ENCODE measurements at regions not wholly inside any gene's neighbourhood (a gene's known extent, or its start where the extent isn't known, plus 50 kb on each side); places are given as distances from the start of the nearest gene placed in this dataset.
"Not testable (repeated sequence)": the region's sequence is repeated elsewhere in the genome, so short reads cannot be mapped to it uniquely, and the experiment has no call there.

DNA sequence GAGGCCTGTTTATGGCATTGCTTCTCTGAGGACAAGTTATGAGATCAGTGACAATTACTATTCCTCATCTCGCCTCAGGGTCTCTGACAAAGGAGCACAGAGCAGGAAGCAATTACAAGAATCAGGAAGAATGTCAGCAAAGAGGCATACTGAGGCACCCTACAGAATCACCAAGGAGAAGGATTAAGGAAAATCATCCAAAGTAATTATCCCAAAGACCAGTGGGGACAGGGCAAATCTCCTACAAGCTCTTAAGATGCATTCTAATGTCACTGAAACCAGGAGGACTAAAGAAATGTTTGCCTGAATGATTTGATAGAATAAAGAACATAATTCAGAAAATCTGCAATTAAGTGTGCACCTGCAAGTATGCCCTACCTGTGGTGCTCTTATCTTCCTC is 206.2 kb downstream of the RCHY1 start:
- H3K27ac ChIP-seq = no peak overlapping the region
- H3K9ac ChIP-seq = no peak overlapping the region
- TF ChIP-seq Cebpa-rat (IDR thresholded peaks at IDR 0.05) = no peak
- no peak overlapping the region for H3K4me2 ChIP-seq
- no peak overlapping the region for H3K4me3 ChIP-seq
- H3K27me3 ChIP-seq = no peaks in the 10 kb centered on the region
- no peaks in the 10 kb centered on the region for H4K20me1 ChIP-seq
- H3K36me3 ChIP-seq = no peaks in the 10 kb centered on the region
- peaks cover 0 to 6% (median 0%) of the 10 kb centered on the region in 10 experiments; a peak in 1 of 20 replicates for H3K4me1 ChIP-seq
- H3K9me3 ChIP-seq (replicated peaks in 1 of 11) = peaks cover 0 to 12% (median 9%) of the 10 kb centered on the region in 11 experiments; a peak in 10 of 22 replicates

DNA sequence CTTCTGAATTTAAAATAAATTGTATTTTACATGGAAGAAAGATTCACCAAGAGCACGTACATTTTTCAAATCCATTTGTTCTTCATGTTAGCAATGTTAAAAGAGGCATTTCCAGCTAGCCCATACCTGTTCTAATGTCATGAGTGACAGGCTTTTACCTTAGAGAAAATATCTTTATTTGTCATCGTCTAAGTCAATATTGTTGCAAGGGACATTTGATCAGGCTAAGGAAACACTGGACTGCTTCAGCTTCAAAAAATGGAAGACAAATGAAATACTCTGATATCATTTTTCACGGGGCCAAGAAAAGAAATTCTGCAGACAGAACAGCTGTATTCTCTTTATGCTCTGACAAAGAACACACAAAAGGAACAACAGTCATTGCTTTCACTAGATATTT is 207.7 kb downstream of the RCHY1 start:
- Histone ChIP-seq H3K4me3 (no peak overlapping the region), H3K4me2 (no peak overlapping the region), H3K36me3 (no peaks in the 10 kb centered on the region), H3K27me3 (no peaks in the 10 kb centered on the region), H3K4me1 (peaks cover 0 to 9% (median 2%) of the 10 kb centered on the region in 10 experiments; a peak in 6 of 20 replicates), H3K9ac (no peak overlapping the region), H3K27ac (no peak overlapping the region), H4K20me1 (no peaks in the 10 kb centered on the region), H3K9me3 (replicated peaks in 1 of 11) (peaks cover 0 to 12% (median 9%) of the 10 kb centered on the region in 11 experiments; a peak in 9 of 22 replicates)
- TF ChIP-seq Cebpa-rat (IDR thresholded peaks at IDR 0.05) = no peak

DNA sequence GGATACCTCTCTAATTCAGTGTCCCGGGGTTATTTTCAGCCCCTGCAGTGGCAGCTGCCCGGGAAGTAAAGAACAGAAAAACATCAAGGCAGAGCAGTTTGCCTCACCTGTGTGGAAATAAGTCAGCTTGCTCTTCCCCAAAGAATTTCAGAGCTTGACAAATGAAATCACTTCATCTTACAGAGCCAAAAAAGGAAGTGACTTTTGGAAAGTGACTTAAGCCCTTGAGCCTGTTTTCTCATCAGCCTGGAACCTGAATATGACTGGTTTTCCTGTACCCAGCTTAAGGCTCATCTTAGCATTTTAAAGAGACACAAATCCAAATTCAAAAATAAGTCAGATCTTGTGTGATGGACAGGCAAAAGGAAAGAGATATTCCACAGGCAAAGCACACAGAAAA is 211.6 kb downstream of the RCHY1 start:
- Histone ChIP-seq H3K9me3 (replicated peaks in 1 of 11) (peaks cover 0 to 27% (median 20%) of the 10 kb centered on the region in 11 experiments; a peak in 16 of 22 replicates), H3K9ac (no peak overlapping the region), H3K4me1 (peaks cover 0 to 9% (median 2%) of the 10 kb centered on the region in 10 experiments; a peak in 6 of 20 replicates), H3K27ac (no peak overlapping the region), H3K27me3 (no peaks in the 10 kb centered on the region), H3K4me2 (peak overlapping the region in 2 of 11 experiments; percentile 9 to 24; a peak in 3 of 22 replicates), H4K20me1 (no peaks in the 10 kb centered on the region), H3K36me3 (no peaks in the 10 kb centered on the region), H3K4me3 (no peak overlapping the region)
- no peak for TF ChIP-seq Cebpa-rat (IDR thresholded peaks at IDR 0.05)

DNA sequence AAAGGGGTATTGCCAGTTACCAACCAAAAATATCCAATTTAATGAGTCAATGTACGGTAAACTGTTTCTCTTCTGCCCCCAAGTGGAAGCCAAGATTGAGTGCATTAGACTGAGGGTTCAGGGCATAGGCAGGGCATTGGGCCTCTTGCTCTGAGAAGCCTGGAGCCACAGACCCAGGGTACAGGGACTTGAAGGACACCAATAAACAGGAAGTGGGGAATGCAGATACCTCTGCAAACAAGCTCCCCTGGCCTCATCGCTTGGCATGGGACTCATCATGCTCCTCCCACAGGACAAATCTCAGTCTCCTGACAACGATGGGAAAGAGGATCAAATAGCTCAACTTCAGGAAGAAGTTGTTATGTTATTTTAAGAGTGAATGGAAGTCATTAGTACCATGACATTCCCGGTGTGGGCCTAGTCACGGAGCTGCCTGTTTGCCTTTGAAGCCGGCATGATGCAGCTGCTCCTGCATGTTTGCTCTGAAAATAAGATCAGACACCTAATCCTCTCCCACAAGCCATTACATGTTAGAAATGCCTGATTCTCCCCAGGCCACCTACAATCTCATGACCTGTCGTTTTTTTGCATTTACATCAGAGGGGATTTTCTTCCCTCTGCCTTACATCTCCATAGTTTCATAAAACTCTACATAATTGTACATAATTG is 224.2 kb downstream of the RCHY1 start:
- Histone ChIP-seq H3K4me2 (no peak overlapping the region), H3K9me3 (replicated peaks in 1 of 11) (peaks cover 0 to 7% (median 0%) of the 10 kb centered on the region in 11 experiments; a peak in 5 of 22 replicates), H3K36me3 (no peaks in the 10 kb centered on the region), H3K4me1 (no peaks in the 10 kb centered on the region), H3K9ac (no peak overlapping the region), H3K27me3 (no peaks in the 10 kb centered on the region), H3K27ac (no peak overlapping the region), H4K20me1 (no peaks in the 10 kb centered on the region), H3K4me3 (no peak overlapping the region)
- no peak for TF ChIP-seq Cebpa-rat (IDR thresholded peaks at IDR 0.05)

DNA sequence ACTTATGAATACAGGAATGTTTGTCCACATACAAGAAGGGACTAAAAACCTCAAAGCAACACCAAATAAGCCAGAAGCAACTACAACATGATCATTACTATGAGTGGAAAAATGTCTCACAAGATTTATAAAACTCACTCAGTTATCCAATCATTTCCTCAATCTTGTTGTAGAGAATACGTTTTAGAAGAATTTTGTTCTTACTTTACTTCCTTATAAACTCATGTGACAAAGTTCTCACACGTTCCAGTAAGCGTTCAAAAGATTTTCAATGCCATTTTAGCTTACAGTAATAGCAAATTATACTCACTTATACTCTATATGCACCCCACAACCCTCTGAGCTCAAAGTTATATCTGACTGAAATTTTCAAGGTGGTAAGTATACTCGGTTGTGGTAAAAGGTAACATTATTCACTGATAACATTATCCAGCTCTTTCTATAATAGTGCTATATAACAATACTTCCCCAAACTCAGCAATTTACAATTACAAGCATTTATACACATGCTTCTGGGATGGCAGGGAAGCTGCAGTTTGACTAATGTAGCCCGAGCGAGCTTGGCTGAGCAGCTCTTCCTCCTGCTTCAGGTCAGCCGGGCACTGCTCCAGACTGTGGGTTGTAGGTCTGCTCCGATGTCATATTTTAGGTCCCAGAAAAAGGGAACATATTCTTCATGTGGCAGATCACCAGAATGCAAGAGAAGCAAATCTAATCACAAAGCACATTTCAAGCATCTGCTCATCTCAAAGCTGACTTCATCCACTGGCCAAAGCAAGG is 226.3 kb downstream of the RCHY1 start:
- Histone ChIP-seq H3K9ac (no peak overlapping the region), H3K27me3 (no peaks in the 10 kb centered on the region), H3K27ac (no peak overlapping the region), H3K4me1 (no peaks in the 10 kb centered on the region), H3K9me3 (replicated peaks in 1 of 11) (peaks cover 0 to 6% (median 0%) of the 10 kb centered on the region in 11 experiments; a peak in 5 of 22 replicates), H3K36me3 (no peaks in the 10 kb centered on the region), H3K4me3 (no peak overlapping the region), H3K4me2 (no peak overlapping the region), H4K20me1 (no peaks in the 10 kb centered on the region)
- TF ChIP-seq Cebpa-rat (IDR thresholded peaks at IDR 0.05) = no peak

DNA sequence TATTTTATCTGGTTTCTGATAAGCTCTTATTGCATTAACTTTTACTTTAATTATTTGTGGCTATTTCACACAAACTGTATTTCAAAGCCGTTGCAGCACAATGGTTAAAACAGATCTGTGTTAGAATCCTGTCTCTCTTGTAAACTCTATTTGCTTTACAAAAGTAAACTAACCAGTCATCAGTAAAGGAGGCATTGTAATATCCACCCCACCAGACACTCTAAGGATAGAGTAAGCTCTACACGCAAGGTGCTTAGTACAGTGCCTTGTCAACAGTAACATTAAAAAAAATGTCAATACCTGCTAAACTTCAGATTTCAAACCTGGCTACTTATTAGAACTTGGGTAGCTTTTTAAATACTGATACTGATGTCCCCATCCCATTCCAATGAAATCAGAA is 228.4 kb downstream of the RCHY1 start:
- no peak for TF ChIP-seq Cebpa-rat (IDR thresholded peaks at IDR 0.05)
- Histone ChIP-seq H3K27ac (no peak overlapping the region), H3K27me3 (no peaks in the 10 kb centered on the region), H3K4me1 (peaks cover 0 to 7% (median 0%) of the 10 kb centered on the region in 10 experiments; a peak in 2 of 20 replicates), H3K4me2 (no peak overlapping the region), H3K9ac (no peak overlapping the region), H3K36me3 (no peaks in the 10 kb centered on the region), H4K20me1 (no peaks in the 10 kb centered on the region), H3K4me3 (no peak overlapping the region), H3K9me3 (replicated peaks in 1 of 11) (peaks cover 0 to 2% (median 0%) of the 10 kb centered on the region in 11 experiments; a peak in 2 of 22 replicates)

DNA sequence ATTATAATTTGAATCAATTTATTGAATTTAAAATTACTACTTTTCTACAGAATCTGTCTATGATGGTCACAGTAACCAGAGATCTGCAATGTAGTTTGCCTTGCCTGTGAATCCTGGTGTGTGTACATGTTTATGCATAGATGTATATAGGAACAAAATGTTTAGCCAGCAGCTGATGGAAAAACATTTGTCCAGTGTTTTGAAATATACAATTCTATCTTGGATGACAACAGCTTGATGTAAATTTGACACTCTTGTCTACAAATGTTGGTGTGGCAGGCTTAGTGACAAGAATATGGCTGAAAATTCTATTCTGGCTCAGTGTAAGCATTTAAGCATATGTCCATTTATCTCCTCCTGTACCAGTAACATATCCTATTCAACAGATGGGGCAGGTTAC is 229.4 kb downstream of the RCHY1 start:
- Histone ChIP-seq H3K9ac (no peak overlapping the region), H3K4me3 (no peak overlapping the region), H3K9me3 (replicated peaks in 1 of 11) (peaks cover 0 to 9% (median 7%) of the 10 kb centered on the region in 11 experiments; a peak in 8 of 22 replicates), H3K27ac (no peak overlapping the region), H3K27me3 (no peaks in the 10 kb centered on the region), H3K4me1 (peaks cover 0 to 7% (median 0%) of the 10 kb centered on the region in 10 experiments; a peak in 2 of 20 replicates), H4K20me1 (no peaks in the 10 kb centered on the region), H3K36me3 (no peaks in the 10 kb centered on the region), H3K4me2 (no peak overlapping the region)
- TF ChIP-seq Cebpa-rat (IDR thresholded peaks at IDR 0.05) = no peak

DNA sequence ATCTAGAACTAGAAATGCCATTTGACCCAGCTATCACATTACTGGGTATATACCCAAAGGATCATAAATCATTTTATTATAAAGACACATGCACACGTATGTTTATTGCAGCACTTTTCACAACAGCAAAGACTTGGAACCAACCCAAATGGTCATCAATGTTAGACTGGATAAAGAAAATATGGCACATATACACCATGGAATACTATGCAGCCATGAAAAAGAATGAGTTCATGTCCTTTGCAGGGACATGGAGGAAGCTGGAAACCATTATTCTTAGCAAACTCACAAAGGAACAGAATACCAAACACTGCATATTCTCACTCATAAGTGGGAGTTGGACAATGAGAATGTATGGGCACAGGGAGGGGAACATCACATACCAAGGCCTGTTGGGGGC is 233.7 kb downstream of the RCHY1 start:
- H3K27me3 ChIP-seq, H3K4me3 ChIP-seq, H3K36me3 ChIP-seq, H3K4me2 ChIP-seq, H4K20me1 ChIP-seq, H3K4me1 ChIP-seq, H3K9ac ChIP-seq, H3K27ac ChIP-seq: not testable (repeated sequence)
- H3K9me3 ChIP-seq (replicated peaks in 1 of 11) = peaks cover 0 to 16% (median 7%) of the 10 kb centered on the region in 11 experiments; a peak in 10 of 22 replicates

DNA sequence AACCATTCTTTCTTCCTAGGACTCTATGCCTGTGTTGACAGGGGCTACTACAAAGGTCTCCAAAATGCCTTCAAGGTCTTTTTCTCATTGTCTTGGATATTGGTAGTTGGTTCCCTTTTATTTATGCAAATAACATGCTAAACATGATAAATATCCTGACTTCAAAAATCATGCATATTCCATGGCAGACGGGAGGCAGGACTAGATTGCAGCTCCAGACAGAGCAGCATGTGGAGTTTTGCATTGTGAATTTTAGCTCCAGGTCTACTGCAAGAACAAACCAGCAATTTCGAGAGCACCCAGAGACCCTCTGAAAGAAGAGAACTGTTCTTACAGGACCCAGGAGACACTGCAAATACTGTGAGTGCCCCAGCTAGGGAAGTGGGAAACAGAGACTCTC is 254.9 kb downstream of the RCHY1 start:
- Histone ChIP-seq H3K36me3 (no peaks in the 10 kb centered on the region), H3K9me3 (replicated peaks in 1 of 11) (no peaks in the 10 kb centered on the region), H3K4me1 (no peaks in the 10 kb centered on the region), H3K9ac (no peak overlapping the region), H3K27ac (no peak overlapping the region), H3K27me3 (no peaks in the 10 kb centered on the region), H3K4me3 (no peak overlapping the region), H4K20me1 (no peaks in the 10 kb centered on the region), H3K4me2 (no peak overlapping the region)
- TF ChIP-seq Cebpa-rat (IDR thresholded peaks at IDR 0.05) = no peak

All from BLaER1 treated with 17β-estradiol and CSF1 and Interleukin-3, amounts not matched to agents 10 nM and 100 nM (cell line).